HCT116 (cell line): ENCODE measurements at regions not wholly inside any gene's neighbourhood (a gene's known extent, or its start where the extent isn't known, plus 50 kb on each side); places are given as distances from the start of the nearest gene placed in this dataset.

Experiments
- ATAC-seq: fragments of 200-7000 bp; cut with Tn5 transposase; 2 replicates; pipeline ENCODE4 v1.9.1; 2020; ENCODE audit warnings: mild to moderate bottlenecking, moderate library complexity
- BruUV-seq: library from RNA; stranded (reverse); fragments of 400-500 nt; replicated peaks from 2 replicates; lab custom pipeline; 2021; lab: Mats Ljungman, UMichigan
- CTCF ChIA-PET: fragments of 300-600 bp; sonication (Branson Sonifier 250); formaldehyde crosslinking; loops from one replicate; lab custom pipeline; 2021; ENCODE audit warnings: antibody characterized with exemption; lab: Charles Lee
- POLR2A ChIA-PET: fragments of 300-600, 350-600 bp; sonication (Branson Sonifier 250); formaldehyde crosslinking; loops from one replicate; lab custom pipeline; 2021; ENCODE audit warnings: antibody characterized with exemption; lab: Charles Lee
- RAD21 ChIA-PET, 2 experiments: fragments of 300-600 bp; sonication (Branson Sonifier 250); formaldehyde crosslinking; loops; one replicate each; lab custom pipeline; 2023; ENCODE audit warnings: low total read pairs in 2 of 2; ENCODE audit not compliant: uncharacterized antibody in 2 of 2, unreplicated experiment in 2 of 2, low non-redundant PET in 1 of 2; lab: Charles Lee
- DNase-seq: peaks from one replicate; pipeline ENCODE4 v3.0.0-alpha.2; 2010; ENCODE audit warnings: low read depth, low spot score
- H2AFZ ChIP-seq: fragments of 200-600 bp; shearing (Covaris generic), sonication (generic); 2 replicates; pipeline ENCODE4 v1.6.1; 2017; ENCODE audit warnings: low read depth, mixed run types, mixed read lengths, antibody characterized with exemption, low read length; ENCODE audit not compliant: poor library complexity, severe bottlenecking
- H3K27ac ChIP-seq: 2 replicates; pipeline ENCODE4 v1.5.1; 2012; ENCODE audit warnings: low read depth, low read length
- H3K27me3 ChIP-seq: fragments of 200-600 bp; sonication (generic); 2 replicates; pipeline ENCODE4 v1.6.1; 2016; ENCODE audit warnings: mixed run types, low read length, mixed read lengths; ENCODE audit not compliant: insufficient read depth
- H3K36me3 ChIP-seq, 2 experiments: fragments of 200-500 bp in 1 of 2; fragments of 200-600 bp in 1 of 2; sonication (Bioruptor generic) in 1 of 2; sonication (generic) in 1 of 2; 2 replicates each; pipeline versions ENCODE4 v1.5.1 to v1.6.1; 2014 to 2016; ENCODE audit warnings: low read length in 2 of 2, inconsistent platforms in 1 of 2, mixed read lengths in 1 of 2, mixed run types in 1 of 2; ENCODE audit not compliant: insufficient read depth in 2 of 2, control insufficient read depth in 1 of 2
- H3K4me1 ChIP-seq, 2 experiments: fragments of 200-600 bp in 1 of 2; sonication (generic) in 1 of 2; 2 replicates each; pipeline versions ENCODE4 v1.5.1 to v1.6.1; 2012 to 2017; ENCODE audit warnings: low read length in 2 of 2, inconsistent platforms in 1 of 2, mild to moderate bottlenecking in 1 of 2, mixed read lengths in 1 of 2, mixed run types in 1 of 2, moderate library complexity in 1 of 2; ENCODE audit not compliant: insufficient read depth in 2 of 2, control insufficient read depth in 1 of 2
- H3K4me2 ChIP-seq: fragments of 200-600 bp; sonication (generic); 2 replicates; pipeline ENCODE4 v1.6.1; 2017; ENCODE audit warnings: mixed run types, low read length, mixed read lengths
- H3K4me3 ChIP-seq, 2 experiments: fragments of 200-600 bp in 1 of 2; sonication (generic) in 1 of 2; replicated peaks in 1 of 2; 2 replicates each; pipeline ENCODE4 v1.5.1; 2011 to 2016; ENCODE audit warnings: low read length in 2 of 2, control low read depth in 1 of 2, low read depth in 1 of 2, mild to moderate bottlenecking in 1 of 2, mixed read lengths in 1 of 2, mixed run types in 1 of 2
- H3K79me2 ChIP-seq: fragments of 200-600 bp; sonication (generic); 2 replicates; pipeline ENCODE4 v1.6.1; 2017; ENCODE audit warnings: mild to moderate bottlenecking, mixed run types, low read length, moderate library complexity, mixed read lengths; ENCODE audit not compliant: insufficient read depth
- H3K9ac ChIP-seq: fragments of 200-600 bp; sonication (generic); 2 replicates; pipeline ENCODE4 v1.6.1; 2016; ENCODE audit warnings: low read length, mixed read lengths
- H3K9me2 ChIP-seq: fragments of 200-600 bp; sonication (generic), shearing (Covaris generic); 2 replicates; pipeline ENCODE4 v1.6.1; 2017; ENCODE audit warnings: mixed run types, mild to moderate bottlenecking, moderate library complexity; ENCODE audit not compliant: insufficient read depth
- H3K9me3 ChIP-seq, 2 experiments: fragments of 200-500 bp in 1 of 2; fragments of 200-600 bp in 1 of 2; sonication (Bioruptor generic) in 1 of 2; sonication (generic) in 1 of 2; 2 replicates each; pipeline ENCODE4 v1.6.1; 2014 to 2017; ENCODE audit warnings: low read length in 2 of 2, mixed read lengths in 2 of 2, inconsistent platforms in 1 of 2, low read depth in 1 of 2, mild to moderate bottlenecking in 1 of 2, mixed run types in 1 of 2, moderate library complexity in 1 of 2; ENCODE audit not compliant: control insufficient read depth in 1 of 2, insufficient read depth in 1 of 2
- H4K20me1 ChIP-seq: fragments of 200-600 bp; sonication (generic), shearing (Covaris generic); 2 replicates; pipeline ENCODE4 v1.6.1; 2017; ENCODE audit warnings: mixed run types, mild to moderate bottlenecking, moderate library complexity; ENCODE audit not compliant: insufficient read depth
- CEBPB ChIP-seq: IDR thresholded peaks from 2 replicates; pipeline ENCODE4 v1.6.1; 2012; ENCODE audit warnings: low read depth
- CTCF ChIP-seq, 3 experiments: fragments of 200-600 bp in 1 of 3; sonication (generic) in 1 of 3; IDR thresholded peaks in 2 of 3; conservative IDR thresholded peaks in 1 of 3; 2 replicates each; pipeline ENCODE4 v1.5.1; 2012 to 2017; ENCODE audit warnings: low read depth in 2 of 3, low read length in 2 of 3, antibody characterized with exemption in 1 of 3, borderline replicate concordance in 1 of 3, control low read depth in 1 of 3, mild to moderate bottlenecking in 1 of 3, mixed read lengths in 1 of 3, mixed run types in 1 of 3, moderate library complexity in 1 of 3; ENCODE audit not compliant: insufficient read depth in 1 of 3
- FOSL1 ChIP-seq: IDR thresholded peaks from 2 replicates; pipeline ENCODE4 v1.6.1; 2012; ENCODE audit warnings: low read depth
- JUND ChIP-seq: IDR thresholded peaks from 2 replicates; pipeline ENCODE4 v1.6.1; 2012
- POLR2A ChIP-seq: IDR thresholded peaks from 2 replicates; pipeline ENCODE4 v1.7.0; 2011; ENCODE audit warnings: borderline replicate concordance; ENCODE audit not compliant: insufficient read depth, insufficient read length; ENCODE audit errors: extremely low read depth
- POLR2AphosphoS5 ChIP-seq: IDR thresholded peaks from 2 replicates; pipeline ENCODE4 v1.6.1; 2011; ENCODE audit warnings: mild to moderate bottlenecking, low read depth, low read length, moderate library complexity
- TCF7L2 ChIP-seq: IDR thresholded peaks from 2 replicates; pipeline ENCODE4 v1.7.0; 2011; ENCODE audit warnings: borderline replicate concordance, inconsistent platforms; ENCODE audit not compliant: insufficient read depth, insufficient read length; ENCODE audit errors: extremely low read depth
- YY1 ChIP-seq: IDR thresholded peaks from 2 replicates; pipeline ENCODE4 v1.6.1; 2011; ENCODE audit warnings: low read length, low read depth, moderate library complexity, mild to moderate bottlenecking; ENCODE audit not compliant: insufficient replicate concordance; ENCODE audit errors: extremely low read depth
- ZNF274 ChIP-seq: fragments of 200-500 bp; sonication (Bioruptor generic); IDR thresholded peaks from 2 replicates; pipeline ENCODE4 v1.6.1; 2014; ENCODE audit warnings: mild to moderate bottlenecking, low read depth, low read length, inconsistent platforms
- intact Hi-C: fragments of 100-400 bp; cut with micrococcal nuclease; formaldehyde crosslinking; loops from 2 replicates; pipeline ENCODE4 v1.10.0; 2022
- TF ChIP-seq, protein P1 (sequence below): IDR thresholded peaks from 2 replicates; pipeline ENCODE4 v1.6.1; 2012; ENCODE audit warnings: low read depth
- TF ChIP-seq, protein P2 (sequence below): IDR thresholded peaks from 2 replicates; pipeline ENCODE4 v1.6.1; 2012
- TF ChIP-seq, protein P3 (sequence below): IDR thresholded peaks from 2 replicates; pipeline ENCODE4 v1.6.1; 2012
- TF ChIP-seq, protein P4 (sequence below): IDR thresholded peaks from 2 replicates; pipeline ENCODE4 v1.6.1; 2011; ENCODE audit warnings: mild to moderate bottlenecking, low read length, moderate library complexity; ENCODE audit not compliant: insufficient replicate concordance; ENCODE audit errors: extremely low read depth

- TF ChIP-seq, protein P1, sequence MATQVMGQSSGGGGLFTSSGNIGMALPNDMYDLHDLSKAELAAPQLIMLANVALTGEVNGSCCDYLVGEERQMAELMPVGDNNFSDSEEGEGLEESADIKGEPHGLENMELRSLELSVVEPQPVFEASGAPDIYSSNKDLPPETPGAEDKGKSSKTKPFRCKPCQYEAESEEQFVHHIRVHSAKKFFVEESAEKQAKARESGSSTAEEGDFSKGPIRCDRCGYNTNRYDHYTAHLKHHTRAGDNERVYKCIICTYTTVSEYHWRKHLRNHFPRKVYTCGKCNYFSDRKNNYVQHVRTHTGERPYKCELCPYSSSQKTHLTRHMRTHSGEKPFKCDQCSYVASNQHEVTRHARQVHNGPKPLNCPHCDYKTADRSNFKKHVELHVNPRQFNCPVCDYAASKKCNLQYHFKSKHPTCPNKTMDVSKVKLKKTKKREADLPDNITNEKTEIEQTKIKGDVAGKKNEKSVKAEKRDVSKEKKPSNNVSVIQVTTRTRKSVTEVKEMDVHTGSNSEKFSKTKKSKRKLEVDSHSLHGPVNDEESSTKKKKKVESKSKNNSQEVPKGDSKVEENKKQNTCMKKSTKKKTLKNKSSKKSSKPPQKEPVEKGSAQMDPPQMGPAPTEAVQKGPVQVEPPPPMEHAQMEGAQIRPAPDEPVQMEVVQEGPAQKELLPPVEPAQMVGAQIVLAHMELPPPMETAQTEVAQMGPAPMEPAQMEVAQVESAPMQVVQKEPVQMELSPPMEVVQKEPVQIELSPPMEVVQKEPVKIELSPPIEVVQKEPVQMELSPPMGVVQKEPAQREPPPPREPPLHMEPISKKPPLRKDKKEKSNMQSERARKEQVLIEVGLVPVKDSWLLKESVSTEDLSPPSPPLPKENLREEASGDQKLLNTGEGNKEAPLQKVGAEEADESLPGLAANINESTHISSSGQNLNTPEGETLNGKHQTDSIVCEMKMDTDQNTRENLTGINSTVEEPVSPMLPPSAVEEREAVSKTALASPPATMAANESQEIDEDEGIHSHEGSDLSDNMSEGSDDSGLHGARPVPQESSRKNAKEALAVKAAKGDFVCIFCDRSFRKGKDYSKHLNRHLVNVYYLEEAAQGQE: no peak
- TF ChIP-seq JUND (no peak), TCF7L2 (no peak), POLR2A (no peak)
- TF ChIP-seq, protein P2, sequence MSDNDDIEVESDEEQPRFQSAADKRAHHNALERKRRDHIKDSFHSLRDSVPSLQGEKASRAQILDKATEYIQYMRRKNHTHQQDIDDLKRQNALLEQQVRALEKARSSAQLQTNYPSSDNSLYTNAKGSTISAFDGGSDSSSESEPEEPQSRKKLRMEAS: no peak
These were observed 86.3 kb upstream of the TAF11L2 start (continued) for GRCh38 chr5:17411436-17412402.

- H3K79me2 ChIP-seq: no peaks in the 10 kb centered on the region
- no peak overlapping the region for H3K27ac ChIP-seq
- no peak for TF ChIP-seq ZNF274
- TF ChIP-seq YY1: no peak
- no peak for TF ChIP-seq CTCF (IDR thresholded peaks at IDR 0.05 in 2 of 3, conservative IDR thresholded peaks at IDR 0.05 in 1 of 3; ENCODE audit: borderline replicate concordance in 1 of 3, insufficient read depth in 1 of 3, low read depth in 2 of 3, low read length in 2 of 3)
- TF ChIP-seq FOSL1: no peak
- TF ChIP-seq, protein P3, sequence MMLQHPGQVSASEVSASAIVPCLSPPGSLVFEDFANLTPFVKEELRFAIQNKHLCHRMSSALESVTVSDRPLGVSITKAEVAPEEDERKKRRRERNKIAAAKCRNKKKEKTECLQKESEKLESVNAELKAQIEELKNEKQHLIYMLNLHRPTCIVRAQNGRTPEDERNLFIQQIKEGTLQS: no peak
- TF ChIP-seq CEBPB: no peak
- no peak for TF ChIP-seq POLR2AphosphoS5
- TF ChIP-seq, protein P4, sequence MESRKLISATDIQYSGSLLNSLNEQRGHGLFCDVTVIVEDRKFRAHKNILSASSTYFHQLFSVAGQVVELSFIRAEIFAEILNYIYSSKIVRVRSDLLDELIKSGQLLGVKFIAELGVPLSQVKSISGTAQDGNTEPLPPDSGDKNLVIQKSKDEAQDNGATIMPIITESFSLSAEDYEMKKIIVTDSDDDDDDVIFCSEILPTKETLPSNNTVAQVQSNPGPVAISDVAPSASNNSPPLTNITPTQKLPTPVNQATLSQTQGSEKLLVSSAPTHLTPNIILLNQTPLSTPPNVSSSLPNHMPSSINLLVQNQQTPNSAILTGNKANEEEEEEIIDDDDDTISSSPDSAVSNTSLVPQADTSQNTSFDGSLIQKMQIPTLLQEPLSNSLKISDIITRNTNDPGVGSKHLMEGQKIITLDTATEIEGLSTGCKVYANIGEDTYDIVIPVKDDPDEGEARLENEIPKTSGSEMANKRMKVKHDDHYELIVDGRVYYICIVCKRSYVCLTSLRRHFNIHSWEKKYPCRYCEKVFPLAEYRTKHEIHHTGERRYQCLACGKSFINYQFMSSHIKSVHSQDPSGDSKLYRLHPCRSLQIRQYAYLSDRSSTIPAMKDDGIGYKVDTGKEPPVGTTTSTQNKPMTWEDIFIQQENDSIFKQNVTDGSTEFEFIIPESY: no peak
These were observed 85.0 kb upstream of the TAF11L2 start for GRCh38 chr5:17412760-17413671.

More at GRCh38 chr5:17412760-17413671, 85.0 kb upstream of the TAF11L2 start:
- RAD21 ChIA-PET: no interaction called here
- Histone ChIP-seq H3K9ac (no peak overlapping the region), H3K9me3 (no peaks in the 10 kb centered on the region), H3K4me1 (no peaks in the 10 kb centered on the region), H3K36me3 (no peaks in the 10 kb centered on the region), H3K4me2 (no peak overlapping the region), H3K4me3 (no peak overlapping the region), H3K9me2 (no peaks in the 10 kb centered on the region), H4K20me1 (no peaks in the 10 kb centered on the region), H3K27me3 (no peaks in the 10 kb centered on the region), H2AFZ (no peak overlapping the region)
- no peak for ATAC-seq
- no peak for DNase-seq
- POLR2A ChIA-PET: no interaction called here
- CTCF ChIA-PET: no interaction called here
- no TSS peak for BruUV-seq
- intact Hi-C loops: no loop called here
